ENCODE measurements at regions not wholly inside any gene's neighbourhood (a gene's known extent, or its start where the extent isn't known, plus 50 kb on each side); places are given as distances from the start of the nearest gene placed in this dataset.

GRCh38 chr6:88558981-88559380, 392.8 kb upstream of the CNR1 start:
- DNase-seq (ENCODE audit: low spot score) = no peak

GRCh38 chr6:88556663-88557062, 390.5 kb upstream of the CNR1 start:
- no peak for DNase-seq (ENCODE audit: low spot score)

- no peak for DNase-seq (ENCODE audit: low spot score)
These were observed 382.9 kb upstream of the CNR1 start for GRCh38 chr6:88548891-88549505.

- DNase-seq (ENCODE audit: low spot score) = no peak
These were observed 381.6 kb upstream of the CNR1 start for GRCh38 chr6:88547768-88548167.

- DNase-seq (ENCODE audit: low spot score) = no peak
These were observed 379.8 kb upstream of the CNR1 start for GRCh38 chr6:88545991-88546390.

GRCh38 chr6:88544986-88545612, 379.0 kb upstream of the CNR1 start:
- no peak for DNase-seq (ENCODE audit: low spot score)

GRCh38 chr6:88539295-88539764, 373.2 kb upstream of the CNR1 start:
- no peak for DNase-seq (ENCODE audit: low spot score)

GRCh38 chr6:88538840-88539239, 372.7 kb upstream of the CNR1 start:
- DNase-seq (ENCODE audit: low spot score) = no peak

GRCh38 chr6:88538130-88538706, 372.1 kb upstream of the CNR1 start:
- no peak for DNase-seq (ENCODE audit: low spot score)

GRCh38 chr6:88536071-88536625, 370.0 kb upstream of the CNR1 start:
- no peak for DNase-seq (ENCODE audit: low spot score)

GRCh38 chr6:88535306-88535705, 369.2 kb upstream of the CNR1 start:
- no peak for DNase-seq (ENCODE audit: low spot score)

GRCh38 chr6:88532241-88532860, 366.2 kb upstream of the CNR1 start:
- DNase-seq (ENCODE audit: low spot score) = no peak

GRCh38 chr6:88529726-88530125, 363.6 kb upstream of the CNR1 start:
- DNase-seq (ENCODE audit: low spot score) = no peak

GRCh38 chr6:88520445-88520844, 354.3 kb upstream of the CNR1 start:
- DNase-seq (ENCODE audit: low spot score) = no peak

- DNase-seq (ENCODE audit: low spot score) = no peak
These were observed 353.8 kb upstream of the CNR1 start for GRCh38 chr6:88520017-88520338.

- DNase-seq (ENCODE audit: low spot score) = no peak
These were observed 353.3 kb upstream of the CNR1 start for GRCh38 chr6:88519301-88520016.

- DNase-seq (ENCODE audit: low spot score) = no peak
These were observed 351.6 kb upstream of the CNR1 start for GRCh38 chr6:88517737-88518136.

GRCh38 chr6:88513920-88514319, 347.8 kb upstream of the CNR1 start:
- DNase-seq (ENCODE audit: low spot score) = no peak

- no peak for DNase-seq (ENCODE audit: low spot score)
These were observed 347.3 kb upstream of the CNR1 start for GRCh38 chr6:88513471-88513870.

- DNase-seq (ENCODE audit: low spot score) = no peak
These were observed 346.8 kb upstream of the CNR1 start for GRCh38 chr6:88512951-88513350.

- DNase-seq (ENCODE audit: low spot score) = no peak
These were observed 336.2 kb upstream of the CNR1 start for GRCh38 chr6:88502391-88502790.

All from globus pallidus (tissue), 1 donor.